H1 (cell line): ENCODE measurements at regions not wholly inside any gene's neighbourhood (a gene's known extent, or its start where the extent isn't known, plus 50 kb on each side); places are given as distances from the start of the nearest gene placed in this dataset.

Experiments
- CTCF ChIA-PET: fragments of 300-600 bp; sonication (Branson Sonifier 250); formaldehyde crosslinking; loops from one replicate; lab custom pipeline; 2021; ENCODE audit not compliant: partially characterized antibody; lab: Charles Lee
- POLR2A ChIA-PET: fragments of 300-600 bp; sonication (Branson Sonifier 250); formaldehyde crosslinking; loops from one replicate; lab custom pipeline; 2021; ENCODE audit warnings: inconsistent platforms; ENCODE audit not compliant: partially characterized antibody; lab: Charles Lee
- DNase-seq, 2 experiments: peaks; one replicate each; pipeline versions ENCODE4 v3.0.0 to v3.0.0-alpha.2; 2010 to 2022; ENCODE audit warnings: low spot score in 2 of 2, low read depth in 1 of 2, mixed read lengths in 1 of 2
- FAIRE-seq: peaks from 2 replicates; lab custom pipeline; 2011; peaks lifted over from hg19 to GRCh38; lab: Jason Lieb, UNC
- H2AFZ ChIP-seq: 2 replicates; pipeline ENCODE4 v1.8.1; 2012; ENCODE audit warnings: low read length, inconsistent platforms
- H2AK5ac ChIP-seq: 2 replicates; pipeline ENCODE4 v1.6.1; 2013; ENCODE audit warnings: low read depth, low read length
- H2BK120ac ChIP-seq: replicated peaks from 2 replicates; pipeline ENCODE3; 2013; ENCODE audit warnings: low read depth, low read length, inconsistent platforms
- H2BK12ac ChIP-seq: 2 replicates; pipeline ENCODE4 v1.6.1; 2013; ENCODE audit warnings: low read depth, low read length
- H2BK15ac ChIP-seq: 2 replicates; pipeline ENCODE4 v1.6.1; 2013; ENCODE audit warnings: low read length
- H2BK20ac ChIP-seq: 2 replicates; pipeline ENCODE4 v1.6.1; 2013; ENCODE audit warnings: low read length
- H2BK5ac ChIP-seq: 2 replicates; pipeline ENCODE4 v1.6.1; 2013; ENCODE audit warnings: low read depth, low read length
- H3K14ac ChIP-seq: 2 replicates; pipeline ENCODE4 v1.6.1; 2013; ENCODE audit warnings: inconsistent platforms; ENCODE audit not compliant: insufficient read length
- H3K18ac ChIP-seq: 2 replicates; pipeline ENCODE4 v1.6.1; 2013; ENCODE audit warnings: low read length; ENCODE audit errors: extremely low read depth
- H3K23ac ChIP-seq: 2 replicates; pipeline ENCODE4 v1.6.1; 2013; ENCODE audit warnings: inconsistent platforms; ENCODE audit not compliant: insufficient read length
- H3K23me2 ChIP-seq: 2 replicates; pipeline ENCODE4 v1.6.1; 2013; ENCODE audit warnings: low read depth, low read length
- H3K27ac ChIP-seq: 2 replicates; pipeline ENCODE4 v1.6.1; 2011; ENCODE audit warnings: low read depth, low read length, inconsistent platforms
- H3K27me3 ChIP-seq, 4 experiments: replicated peaks in 1 of 4; 1 replicate in 1 of 4; 2 replicates in 3 of 4; pipeline versions ENCODE4 v1.6.1 to v1.8.1; 2011 to 2013; ENCODE audit warnings: low read length in 3 of 4, mild to moderate bottlenecking in 3 of 4, inconsistent platforms in 2 of 4, mixed read lengths in 2 of 4, moderate library complexity in 1 of 4; ENCODE audit not compliant: control insufficient read depth in 3 of 4, insufficient read depth in 3 of 4; ENCODE audit errors: extremely low read depth in 1 of 4
- H3K36me3 ChIP-seq, 4 experiments: 2 replicates each; pipeline versions ENCODE4 v1.6.1 to v1.8.1; 2011 to 2013; ENCODE audit warnings: mild to moderate bottlenecking in 4 of 4, low read length in 3 of 4, moderate library complexity in 2 of 4, control low read depth in 1 of 4, inconsistent platforms in 1 of 4; ENCODE audit not compliant: insufficient read depth in 4 of 4, control insufficient read depth in 2 of 4
- H3K4ac ChIP-seq: replicated peaks from 2 replicates; pipeline ENCODE3; 2013; ENCODE audit warnings: low read length, low read depth, mixed read lengths, inconsistent platforms; ENCODE audit not compliant: insufficient read length
- H3K4me1 ChIP-seq, 4 experiments: replicated peaks in 1 of 4; 1 replicate in 1 of 4; 2 replicates in 3 of 4; pipeline versions ENCODE4 v1.6.1 to v1.8.1; 2011 to 2013; ENCODE audit warnings: low read length in 3 of 4, inconsistent platforms in 2 of 4, mixed read lengths in 1 of 4; ENCODE audit not compliant: insufficient read depth in 4 of 4, control insufficient read depth in 3 of 4
- H3K4me2 ChIP-seq, 2 experiments: 2 replicates each; pipeline versions ENCODE4 v1.6.1 to v1.8.1; 2011 to 2013; ENCODE audit warnings: low read depth in 2 of 2, low read length in 2 of 2, control low read depth in 1 of 2, inconsistent platforms in 1 of 2, mild to moderate bottlenecking in 1 of 2; ENCODE audit not compliant: insufficient read depth in 1 of 2
- H3K4me3 ChIP-seq, 4 experiments: fragments of 200-600, 300-600 bp in 1 of 4; sonication (generic), shearing (Covaris generic), sonication (Bioruptor Twin) in 1 of 4; 2 replicates each; pipeline versions ENCODE4 v1.5.1 to v1.8.1; 2011 to 2016; ENCODE audit warnings: low read length in 4 of 4, low read depth in 3 of 4, control low read depth in 2 of 4, inconsistent platforms in 2 of 4, mild to moderate bottlenecking in 2 of 4, mixed read lengths in 1 of 4, moderate library complexity in 1 of 4; ENCODE audit not compliant: insufficient read depth in 2 of 4; ENCODE audit errors: extremely low read depth in 1 of 4
- H3K56ac ChIP-seq: replicated peaks from 2 replicates; pipeline ENCODE3; 2013; ENCODE audit warnings: low read depth, mild to moderate bottlenecking, mixed read lengths, low read length, inconsistent platforms; ENCODE audit not compliant: insufficient read length
- H3K79me1 ChIP-seq: 2 replicates; pipeline ENCODE4 v1.6.1; 2013; ENCODE audit warnings: low read depth, low read length, control low read depth
- H3K79me2 ChIP-seq, 2 experiments: 2 replicates each; pipeline versions ENCODE4 v1.6.1 to v1.8.1; 2012 to 2013; ENCODE audit warnings: low read length in 2 of 2, mild to moderate bottlenecking in 2 of 2, inconsistent platforms in 1 of 2; ENCODE audit not compliant: insufficient read depth in 2 of 2, control insufficient read depth in 1 of 2
- H3K9ac ChIP-seq, 4 experiments: replicated peaks in 1 of 4; 1 replicate in 1 of 4; 2 replicates in 3 of 4; pipeline versions ENCODE4 v1.6.1 to v1.8.1; 2011 to 2013; ENCODE audit warnings: low read depth in 3 of 4, low read length in 3 of 4, control low read depth in 2 of 4, mild to moderate bottlenecking in 2 of 4, moderate library complexity in 2 of 4, inconsistent platforms in 1 of 4; ENCODE audit errors: extremely low read depth in 1 of 4
- H3K9me3 ChIP-seq, 2 experiments: 2 replicates each; pipeline versions ENCODE4 v1.6.1 to v1.8.1; 2012 to 2013; ENCODE audit warnings: mild to moderate bottlenecking in 2 of 2, moderate library complexity in 2 of 2, control low read depth in 1 of 2, inconsistent platforms in 1 of 2, low read depth in 1 of 2, low read length in 1 of 2, mixed read lengths in 1 of 2; ENCODE audit not compliant: insufficient read depth in 2 of 2
- H4K20me1 ChIP-seq, 2 experiments: replicated peaks in 1 of 2; 2 replicates each; pipeline versions ENCODE3 to v1.8.1; 2011 to 2013; ENCODE audit warnings: inconsistent platforms in 2 of 2, low read length in 2 of 2, mild to moderate bottlenecking in 1 of 2; ENCODE audit not compliant: insufficient read depth in 2 of 2, control insufficient read depth in 1 of 2
- H4K5ac ChIP-seq: 2 replicates; pipeline ENCODE4 v1.6.1; 2013; ENCODE audit warnings: low read length, low read depth, mixed read lengths, inconsistent platforms; ENCODE audit not compliant: insufficient read length
- H4K8ac ChIP-seq: 2 replicates; pipeline ENCODE4 v1.8.0; 2013; ENCODE audit warnings: mild to moderate bottlenecking, moderate library complexity, low read length, inconsistent platforms; ENCODE audit not compliant: insufficient read depth; ENCODE audit errors: extremely low read depth
- H4K91ac ChIP-seq: replicated peaks from 2 replicates; pipeline ENCODE3; 2013; ENCODE audit warnings: low read length, mixed read lengths, inconsistent platforms; ENCODE audit not compliant: insufficient read length
- ATF3 ChIP-seq: IDR thresholded peaks from 2 replicates; pipeline ENCODE4 v1.6.1; 2011; ENCODE audit warnings: low read depth, mild to moderate bottlenecking, low read length; ENCODE audit not compliant: insufficient read depth
- CBX5 ChIP-seq: fragments of 300-800, 300-1000 bp; sonication (generic); IDR thresholded peaks from 2 replicates; pipeline ENCODE4 v1.7.1; 2016; ENCODE audit warnings: antibody characterized with exemption, low read length, low read depth
- CHD1 ChIP-seq: IDR thresholded peaks from 2 replicates; pipeline ENCODE4 v1.6.1; 2012; ENCODE audit warnings: low read depth, low read length, improper control_type of control experiment
- E2F6 ChIP-seq: IDR thresholded peaks from 2 replicates; pipeline ENCODE4 v1.6.1; 2012; ENCODE audit warnings: inconsistent platforms
- JUND ChIP-seq: IDR thresholded peaks from 2 replicates; pipeline ENCODE4 v1.6.1; 2011; ENCODE audit warnings: mild to moderate bottlenecking, improper control_type of control experiment, low read length
- KDM5A ChIP-seq: fragments of 200-600 bp; IDR thresholded peaks from 2 replicates; pipeline ENCODE4 v1.7.1; 2012; ENCODE audit warnings: mild to moderate bottlenecking, low read length, inconsistent platforms, mixed read lengths
- NRF1 ChIP-seq: IDR thresholded peaks from 2 replicates; pipeline ENCODE4 v1.6.1; 2011; ENCODE audit warnings: mild to moderate bottlenecking, low read depth, low read length, improper control_type of control experiment
- POLR2AphosphoS5 ChIP-seq: IDR thresholded peaks from 2 replicates; pipeline ENCODE4 v1.6.1; 2011; ENCODE audit warnings: low read depth, low read length
- TAF7 ChIP-seq: optimal IDR thresholded peaks from 2 replicates; pipeline ENCODE3; 2011; ENCODE audit warnings: low read depth, mild to moderate bottlenecking, inconsistent platforms, low read length, moderate library complexity, borderline replicate concordance
- TEAD4 ChIP-seq: IDR thresholded peaks from 2 replicates; pipeline ENCODE4 v1.6.1; 2012; ENCODE audit warnings: low read depth, low read length, inconsistent platforms, mixed read lengths
- WGBS, 2 experiments: shearing (Covaris generic) in 1 of 2; methylation state at CpG; one replicate each; pipeline versions ENCODE4 v1.1.6 to v1.1.7; 2013 to 2015; ENCODE audit warnings: low lambda C conversion rate in 2 of 2, mixed read lengths in 2 of 2, inconsistent platforms in 1 of 2, low coverage in 1 of 2, missing lambda C conversion rate in 1 of 2; ENCODE audit not compliant: insufficient replicate concordance in 2 of 2, insufficient coverage in 1 of 2, insufficient read length in 1 of 2; ENCODE audit errors: extremely low coverage in 1 of 2, missing lambda C conversion rate in 1 of 2; 5-methylcytosine and 5-hydroxymethylcytosine counted together

GRCh38 chr5:126253406-126253805, 169.8 kb upstream of the GRAMD2B start:
- Histone ChIP-seq H3K79me2 (no peaks in the 10 kb centered on the region), H3K9me3 (no peaks in the 10 kb centered on the region; a peak in 2 of 4 replicates), H2BK15ac (no peak overlapping the region), H4K5ac (no peak overlapping the region), H3K9ac (no peak overlapping the region), H2BK12ac (no peak overlapping the region), H3K4ac (no peak overlapping the region), H4K20me1 (no peaks in the 10 kb centered on the region), H2AFZ (no peak overlapping the region), H3K79me1 (no peaks in the 10 kb centered on the region), H3K23ac (no peak overlapping the region), H3K27ac (no peak overlapping the region), H3K4me2 (no peak overlapping the region), H2AK5ac (no peak overlapping the region), H3K18ac (no peak overlapping the region), H3K27me3 (no peaks in the 10 kb centered on the region), H3K36me3 (no peaks in the 10 kb centered on the region), H3K23me2 (no peaks in the 10 kb centered on the region), H2BK120ac (no peak overlapping the region), H3K4me3 (no peak overlapping the region), H3K14ac (no peak overlapping the region), H4K8ac (no peak overlapping the region), H3K56ac (no peak overlapping the region), H3K4me1 (no peaks in the 10 kb centered on the region), H2BK5ac (no peak overlapping the region), H4K91ac (no peak overlapping the region), H2BK20ac (no peak overlapping the region)
- FAIRE-seq, result no peak
- ChIA-PET CTCF (interaction anchor here (0.5 kb wide), 1 partner anchor 30 kb away, joined by 3 read pairs; no protein-coding TSS in a partner anchor), POLR2A (no interaction called here)
- WGBS, 2 experiments, result 82% methylated on average over 1 of the region's 1 CpG; no CpG with 5 or more reads in 1 of the 2 experiments
- no peak for DNase-seq
- TF ChIP-seq KDM5A, result no peak
- TF ChIP-seq POLR2AphosphoS5, result no peak
- no peak for TF ChIP-seq TEAD4
- no peak for TF ChIP-seq JUND
- no peak for TF ChIP-seq E2F6
- TF ChIP-seq ATF3, result no peak
- no peak for TF ChIP-seq TAF7
- TF ChIP-seq NRF1, result no peak
- no peak for TF ChIP-seq CHD1
- TF ChIP-seq CBX5, result no peak
